ENCODE measurements at regions not wholly inside any gene's neighbourhood (a gene's known extent, or its start where the extent isn't known, plus 50 kb on each side); places are given as distances from the start of the nearest gene placed in this dataset.

- H4K20me1 ChIP-seq (ENCODE audit: insufficient read depth): no peaks in the 10 kb centered on the region
- H3K9me2 ChIP-seq (ENCODE audit: insufficient read depth): no peaks in the 10 kb centered on the region
- no peak overlapping the region for H2AFZ ChIP-seq
- H3K79me2 ChIP-seq (ENCODE audit: low read depth): no peaks in the 10 kb centered on the region
- H3F3A ChIP-seq (ENCODE audit: insufficient read depth, low read depth): 0 out of 2 replicates have a peak, but pooled peaks cover 7% of the 10 kb centered on the region
- intact Hi-C loops (cut with micrococcal nuclease; ENCODE audit: unreplicated experiment): no loop called here
- no TSS peak for BruUV-seq (replicated peaks)
- H3K9me3 ChIP-seq (ENCODE audit: insufficient read depth, low read depth): peaks cover 10% of the 10 kb centered on the region; the same call in 1 of the 2 replicates
- DNase-seq: no peak
- H3K27me3 ChIP-seq (ENCODE audit: insufficient read depth, low read depth): no peaks in the 10 kb centered on the region
- TF ChIP-seq EZH2 (IDR thresholded peaks at IDR 0.05; ENCODE audit: low read depth) (no peak), CTCF (conservative IDR thresholded peaks at IDR 0.05) (no peak)
- no peaks in the 10 kb centered on the region for H3K4me1 ChIP-seq (replicated peaks; ENCODE audit: insufficient read depth)
- H3K4me3 ChIP-seq: no peak overlapping the region
- CTCF ChIA-PET: interaction anchor here (0.6 kb wide), 1 partner anchor 325 kb away, joined by 5 read pairs; no protein-coding TSS in a partner anchor
- no peaks in the 10 kb centered on the region for H3K36me3 ChIP-seq (ENCODE audit: low read depth)
- H3K4me2 ChIP-seq: no peak overlapping the region
- no peak overlapping the region for H3K27ac ChIP-seq
- POLR2A ChIA-PET (ENCODE audit: unreplicated experiment): interaction anchor here (0.6 kb wide), 1 partner anchor 32 kb away, joined by 4 read pairs; no protein-coding TSS in a partner anchor
These were observed 55.2 kb upstream of the IPO9 start for GRCh38 chr1:201773764-201774163.

GRCh38 chr1:201774224-201774982 is 54.6 kb upstream of the IPO9 start:
- Histone ChIP-seq H3K4me2 (no peak overlapping the region), H3K9me3 (ENCODE audit: insufficient read depth, low read depth) (peaks cover 10% of the 10 kb centered on the region; the same call in 1 of the 2 replicates), H3K27ac (no peak overlapping the region), H3K79me2 (ENCODE audit: low read depth) (no peaks in the 10 kb centered on the region), H3K9me2 (ENCODE audit: insufficient read depth) (no peaks in the 10 kb centered on the region), H3K36me3 (ENCODE audit: low read depth) (no peaks in the 10 kb centered on the region), H3K4me1 (replicated peaks; ENCODE audit: insufficient read depth) (no peaks in the 10 kb centered on the region), H3F3A (ENCODE audit: insufficient read depth, low read depth) (0 out of 2 replicates have a peak, but pooled peaks cover 7% of the 10 kb centered on the region), H3K4me3 (no peak overlapping the region), H3K27me3 (ENCODE audit: insufficient read depth, low read depth) (no peaks in the 10 kb centered on the region), H2AFZ (no peak overlapping the region), H4K20me1 (ENCODE audit: insufficient read depth) (no peaks in the 10 kb centered on the region)
- TF ChIP-seq CTCF (conservative IDR thresholded peaks at IDR 0.05): no peak
- no peak for TF ChIP-seq EZH2 (IDR thresholded peaks at IDR 0.05; ENCODE audit: low read depth)
- no peak for DNase-seq
- CTCF ChIA-PET: interaction anchor here (0.6 kb wide), 1 partner anchor 326 kb away, joined by 5 read pairs; no protein-coding TSS in a partner anchor
- intact Hi-C loops (cut with micrococcal nuclease; ENCODE audit: unreplicated experiment): no loop called here
- POLR2A ChIA-PET (ENCODE audit: unreplicated experiment): no interaction called here
- no TSS peak for BruUV-seq (replicated peaks)

GRCh38 chr1:201774983-201775344 is 54.0 kb upstream of the IPO9 start:
- no TSS peak for BruUV-seq (replicated peaks)
- Histone ChIP-seq H3K4me1 (replicated peaks; ENCODE audit: insufficient read depth) (no peaks in the 10 kb centered on the region), H3K27me3 (ENCODE audit: insufficient read depth, low read depth) (no peaks in the 10 kb centered on the region), H2AFZ (no peak overlapping the region), H3K4me2 (no peak overlapping the region), H3F3A (ENCODE audit: insufficient read depth, low read depth) (0 out of 2 replicates have a peak, but pooled peaks cover 7% of the 10 kb centered on the region), H3K27ac (no peak overlapping the region), H3K79me2 (ENCODE audit: low read depth) (no peaks in the 10 kb centered on the region), H3K9me3 (ENCODE audit: insufficient read depth, low read depth) (peaks cover 10% of the 10 kb centered on the region; the same call in 1 of the 2 replicates), H3K9me2 (ENCODE audit: insufficient read depth) (no peaks in the 10 kb centered on the region), H3K4me3 (no peak overlapping the region), H4K20me1 (ENCODE audit: insufficient read depth) (no peaks in the 10 kb centered on the region), H3K36me3 (ENCODE audit: low read depth) (no peaks in the 10 kb centered on the region)
- ChIA-PET CTCF (interaction anchor here (0.6 kb wide), 1 partner anchor 173 kb away, joined by 8 read pairs; no protein-coding TSS in a partner anchor), POLR2A (ENCODE audit: unreplicated experiment) (no interaction called here)
- TF ChIP-seq EZH2 (IDR thresholded peaks at IDR 0.05; ENCODE audit: low read depth) (no peak), CTCF (conservative IDR thresholded peaks at IDR 0.05) (no peak)
- intact Hi-C loops (cut with micrococcal nuclease; ENCODE audit: unreplicated experiment): no loop called here
- no peak for DNase-seq
